GM19463 (cell line): ENCODE measurements at regions not wholly inside any gene's neighbourhood (a gene's known extent, or its start where the extent isn't known, plus 50 kb on each side); places are given as distances from the start of the nearest gene placed in this dataset.
"Not testable (repeated sequence)": the region's sequence is repeated elsewhere in the genome, so short reads cannot be mapped to it uniquely, and the experiment has no call there.

Experiments used
- ATAC-seq: cut with Tn5 transposase; IDR thresholded peaks from one replicate; pipeline ENCODE4 v1.9.1; 2021; ENCODE audit warnings: mild to moderate bottlenecking, moderate library complexity; ENCODE audit not compliant: unreplicated experiment

DNA sequence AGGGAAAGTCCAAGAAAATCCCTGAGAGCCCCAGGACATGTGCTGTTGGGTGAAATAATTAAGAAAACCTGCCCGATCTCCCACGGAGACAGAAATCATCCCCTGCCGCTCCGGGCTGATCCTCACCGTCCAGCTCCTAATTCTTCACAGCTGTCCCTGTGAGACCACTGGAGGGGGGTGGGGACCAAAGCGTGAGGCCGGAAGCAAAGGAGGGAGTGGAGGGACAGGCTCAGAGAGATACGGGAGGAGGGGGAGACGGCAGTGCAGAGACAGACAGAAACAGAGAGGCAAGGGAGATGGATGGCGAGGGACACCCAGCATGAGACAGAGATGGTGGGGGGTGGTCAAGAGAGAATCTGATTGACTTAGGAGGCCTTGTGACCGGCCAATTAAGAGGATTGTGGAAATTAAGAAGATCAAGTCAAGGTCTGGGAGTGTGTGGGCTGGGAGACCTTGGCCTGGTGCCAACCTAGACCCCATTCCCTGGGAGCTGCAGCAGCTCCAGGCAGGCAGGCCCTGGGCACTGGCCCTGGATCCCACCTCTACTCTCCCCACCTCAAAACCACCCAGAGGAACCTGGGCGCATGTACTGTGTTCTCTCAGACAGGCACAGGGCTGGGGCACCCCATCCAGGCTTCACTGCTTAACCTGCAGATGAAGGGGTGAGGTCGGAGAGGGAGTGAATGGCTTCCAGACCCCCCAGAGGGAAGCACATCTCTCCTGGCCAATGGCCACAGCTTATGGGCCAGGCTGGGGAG is 113.2 kb upstream of the ALDH1A3 start:
- no peak for ATAC-seq

GRCh38 chr15:100767001-100767825 is 112.4 kb upstream of the ALDH1A3 start:
- ATAC-seq, result no peak

DNA sequence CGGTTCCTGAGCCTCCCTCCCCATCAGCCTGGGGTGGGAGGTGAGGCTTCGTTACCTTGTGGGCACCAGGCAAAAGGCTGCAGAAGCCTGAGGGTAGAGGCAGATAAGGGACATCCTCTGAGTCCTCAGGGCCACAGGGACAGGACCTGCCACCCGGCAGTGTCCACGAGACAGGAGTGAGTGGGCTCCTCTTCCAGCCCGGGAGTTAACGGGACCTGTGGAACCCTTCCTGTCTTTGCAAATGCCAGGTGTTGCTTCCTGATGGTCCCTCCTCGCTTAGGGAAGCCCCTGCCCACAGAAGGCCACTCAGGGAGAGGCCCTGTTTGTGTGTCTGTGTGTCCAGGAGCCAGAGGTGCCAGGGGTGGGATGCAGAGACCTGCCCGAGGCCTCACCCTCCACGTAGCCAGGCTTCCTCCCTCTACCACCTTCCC is 111.1 kb upstream of the ALDH1A3 start:
- no peak for ATAC-seq

DNA sequence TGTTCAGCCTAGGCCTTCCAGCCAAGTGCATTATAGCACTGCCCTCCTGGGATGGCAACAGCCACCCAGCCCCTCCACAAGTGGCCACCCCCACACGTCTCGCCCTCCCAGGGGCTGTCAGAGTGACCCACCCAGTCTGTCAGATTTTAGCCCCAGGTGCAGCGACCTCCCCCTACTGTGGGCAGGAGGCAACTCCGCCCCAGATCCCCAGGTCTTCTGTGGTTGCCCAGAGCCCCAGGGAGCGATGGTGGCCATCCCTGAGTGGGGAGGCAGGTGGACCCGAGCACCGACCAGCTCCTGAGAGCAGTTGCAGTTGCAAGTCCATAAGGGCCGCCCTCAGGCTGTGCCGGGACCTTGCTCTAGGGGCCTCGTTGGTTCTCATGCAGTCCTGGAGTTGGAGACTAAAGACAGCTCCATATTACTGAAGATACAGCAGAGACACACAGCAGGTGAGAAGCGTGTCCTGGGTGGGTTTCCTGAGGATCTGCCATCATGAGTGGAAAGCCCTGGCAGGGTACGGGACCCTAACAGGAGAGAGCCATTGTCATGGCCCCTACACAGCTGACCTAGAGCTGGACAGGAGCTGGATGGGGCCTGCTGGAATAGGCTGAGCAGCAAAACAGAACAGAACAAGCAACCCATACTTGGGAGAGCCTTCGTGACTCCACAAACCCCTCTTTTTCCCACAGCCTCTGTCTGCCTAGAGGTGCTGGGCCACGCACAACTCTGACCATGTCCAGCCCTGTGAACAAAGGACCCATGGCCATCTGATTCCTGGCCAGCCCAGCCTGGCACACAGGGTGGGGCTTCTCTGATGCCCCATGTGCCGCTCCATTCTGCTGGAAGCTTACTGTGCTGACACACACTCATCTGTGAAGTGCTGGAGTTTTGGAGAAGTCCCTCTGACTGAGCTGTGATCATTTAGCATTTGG is 110.3 kb upstream of the ALDH1A3 start:
- no peak for ATAC-seq

- no peak for ATAC-seq
These were observed 109.7 kb upstream of the ALDH1A3 start for GRCh38 chr15:100769975-100770340.

GRCh38 chr15:100770661-100771584 is 108.7 kb upstream of the ALDH1A3 start:
- ATAC-seq, result no peak

GRCh38 chr15:100771746-100772145 is 107.9 kb upstream of the ALDH1A3 start:
- ATAC-seq, result no peak

DNA sequence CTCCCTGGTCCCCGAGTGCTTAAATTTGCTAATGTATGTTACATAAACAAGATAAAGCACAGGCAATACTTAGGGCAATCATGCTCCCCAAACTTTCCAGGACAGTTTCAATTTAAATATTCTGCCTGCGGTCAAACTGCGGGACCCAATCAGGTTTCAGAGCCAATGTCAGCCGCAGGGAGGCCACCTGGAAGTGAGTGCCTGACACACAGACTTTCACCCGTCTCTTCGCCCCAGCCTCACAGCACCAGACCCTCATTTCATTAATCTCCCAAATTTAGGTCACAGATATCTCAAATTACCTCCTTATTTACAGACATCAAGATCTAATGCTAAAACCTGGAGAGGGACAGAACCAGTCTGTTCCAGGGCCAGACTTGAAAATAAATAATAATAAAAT is 107.2 kb upstream of the ALDH1A3 start:
- ATAC-seq, result no peak

DNA sequence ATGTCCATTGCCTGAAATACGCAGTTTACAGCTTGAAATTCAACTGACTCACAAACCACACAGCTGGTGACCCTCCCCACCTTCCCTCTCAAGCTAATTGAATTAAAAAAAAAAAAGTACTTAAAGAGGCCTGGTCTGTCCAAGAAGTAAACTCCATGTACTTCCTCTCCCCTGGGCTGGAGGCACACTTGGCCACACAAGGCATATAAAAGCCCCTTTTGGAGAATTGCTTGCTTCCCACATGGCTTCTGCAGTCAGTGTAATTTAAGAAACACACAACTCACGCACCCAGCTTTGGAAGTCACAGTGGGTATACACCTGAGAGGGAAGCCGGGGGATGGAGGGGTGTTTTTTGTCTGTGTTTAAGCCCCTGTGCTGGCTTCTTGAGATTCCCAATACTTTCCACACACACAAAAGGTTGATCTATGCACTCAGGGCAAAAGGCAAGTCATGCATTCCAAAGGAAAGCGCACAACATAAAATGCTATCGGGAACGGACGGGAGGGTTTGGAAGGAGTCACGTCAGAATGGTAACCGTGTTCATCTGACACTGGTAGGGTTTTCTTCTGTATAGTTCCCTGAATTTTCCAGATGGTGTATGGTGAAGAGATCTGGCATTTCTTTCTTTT is 106.6 kb upstream of the ALDH1A3 start:
- ATAC-seq, result no peak

DNA sequence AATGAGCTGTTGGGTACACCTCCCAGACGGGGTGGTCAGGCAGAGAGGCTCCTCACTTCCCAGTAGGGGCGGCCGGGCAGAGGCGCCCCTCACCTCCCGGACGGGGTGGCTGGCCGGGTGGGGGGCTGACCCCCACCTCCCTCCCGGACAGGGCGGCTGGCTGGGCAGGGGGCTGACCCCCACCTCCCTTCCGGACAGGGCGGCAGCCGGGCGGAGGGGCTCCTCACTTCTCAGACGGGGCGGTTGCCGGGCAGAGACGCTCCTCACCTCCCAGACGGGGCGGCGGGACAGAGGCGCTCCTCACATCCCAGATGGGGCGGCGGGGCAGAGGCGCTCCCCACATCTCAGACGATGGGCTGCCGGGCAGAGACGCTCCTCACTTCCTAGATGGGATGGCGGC is 105.6 kb upstream of the ALDH1A3 start:
- ATAC-seq, result not testable (repeated sequence)

GRCh38 chr15:100775581-100776185 is 103.9 kb upstream of the ALDH1A3 start:
- ATAC-seq, result no peak

DNA sequence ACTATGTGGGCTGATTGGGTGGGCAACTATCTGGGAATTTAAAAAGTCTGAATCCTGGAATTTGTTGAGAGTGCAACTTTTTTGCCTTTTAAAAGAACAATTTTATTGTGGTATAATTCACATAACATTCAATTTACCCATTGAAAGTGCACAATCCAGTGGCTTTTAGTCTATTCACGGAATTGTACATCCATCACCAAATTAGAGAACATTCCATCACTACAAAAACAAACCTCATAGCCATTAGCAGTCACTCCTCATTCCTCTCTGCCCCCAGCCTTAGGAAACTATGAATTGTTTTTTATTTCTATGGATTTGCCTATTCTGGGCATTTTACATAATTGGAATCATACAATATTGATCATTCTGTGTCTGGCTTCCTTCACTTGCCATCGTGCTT is 101.8 kb upstream of the ALDH1A3 start:
- ATAC-seq, result no peak

- ATAC-seq, result no peak
These were observed 100.8 kb upstream of the ALDH1A3 start for GRCh38 chr15:100778831-100779288.

GRCh38 chr15:100779331-100780207 is 100.1 kb upstream of the ALDH1A3 start:
- no peak for ATAC-seq

DNA sequence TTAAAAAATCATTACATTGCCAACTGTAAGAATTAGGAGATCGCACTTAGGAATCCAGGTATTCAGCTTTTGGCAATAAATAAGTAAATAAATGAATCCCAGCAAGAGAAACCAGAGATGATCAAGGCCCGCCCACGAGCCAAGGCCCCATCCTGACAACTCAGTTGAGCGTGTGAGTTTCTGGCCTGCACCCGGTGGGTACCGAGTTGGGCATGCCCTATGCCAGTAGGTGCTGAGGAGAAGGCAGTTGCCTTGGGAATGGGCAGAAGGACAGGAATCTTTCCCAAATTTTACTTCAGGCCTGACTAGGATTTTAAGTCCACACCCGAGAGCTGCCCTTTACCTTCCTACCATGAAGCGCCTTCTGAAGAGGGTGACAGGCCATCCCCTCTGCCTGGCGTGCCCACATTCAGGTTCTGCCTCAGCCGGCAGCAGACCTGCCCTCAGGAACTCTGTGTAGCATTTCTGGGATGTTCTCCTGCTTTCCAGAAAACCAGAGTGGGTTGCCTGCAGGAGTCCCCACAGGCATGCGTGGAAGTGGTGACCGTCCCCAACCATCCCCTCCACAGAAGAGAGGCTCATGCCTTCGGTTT is 99.3 kb upstream of the ALDH1A3 start:
- no peak for ATAC-seq

- no peak for ATAC-seq
These were observed 98.3 kb upstream of the ALDH1A3 start for GRCh38 chr15:100781061-100781960.
